ENCODE measurements at regions not wholly inside any gene's neighbourhood (a gene's known extent, or its start where the extent isn't known, plus 50 kb on each side); places are given as distances from the start of the nearest gene placed in this dataset.

DNA sequence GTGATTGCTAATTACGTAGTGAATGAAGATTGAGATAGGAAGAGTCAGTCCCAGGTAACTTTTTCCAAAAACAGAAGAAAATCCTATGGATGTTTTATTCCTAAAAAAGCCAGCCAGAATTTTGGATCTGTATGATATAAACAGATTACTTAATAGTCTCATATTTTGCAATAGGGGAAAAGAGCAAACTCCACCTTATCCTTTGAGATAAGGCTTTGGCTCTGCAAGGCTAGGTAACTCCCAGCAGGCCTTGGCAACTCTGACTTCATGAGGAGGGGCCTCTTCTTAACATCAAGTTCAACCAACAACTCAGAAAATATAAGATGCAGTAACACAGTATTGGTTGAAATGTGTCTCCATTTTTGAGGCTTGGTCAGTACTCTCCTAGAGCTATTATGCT is 98.7 kb upstream of the SLC4A4 start:
- Histone ChIP-seq H3K36me3 (no peaks in the 10 kb centered on the region), H3K27me3 (no peaks in the 10 kb centered on the region), H3K4me3 (no peak overlapping the region), H3K4me1 (peaks cover 10 to 33% (median 28%) of the 10 kb centered on the region in 4 donors), H3K9me3 (no peaks in the 10 kb centered on the region), H3K27ac (no peak overlapping the region)
- intact Hi-C loops (cut with DNase I; ENCODE audit: low total_unique reads): no loop called here
- 72 to 87% (median 80%) methylated on average over 1 of the region's 1 CpG for WGBS, 5 donors
- no peak for DNase-seq
- no peak for TF ChIP-seq EP300 (IDR thresholded peaks at IDR 0.05)
- TF ChIP-seq, protein P1, sequence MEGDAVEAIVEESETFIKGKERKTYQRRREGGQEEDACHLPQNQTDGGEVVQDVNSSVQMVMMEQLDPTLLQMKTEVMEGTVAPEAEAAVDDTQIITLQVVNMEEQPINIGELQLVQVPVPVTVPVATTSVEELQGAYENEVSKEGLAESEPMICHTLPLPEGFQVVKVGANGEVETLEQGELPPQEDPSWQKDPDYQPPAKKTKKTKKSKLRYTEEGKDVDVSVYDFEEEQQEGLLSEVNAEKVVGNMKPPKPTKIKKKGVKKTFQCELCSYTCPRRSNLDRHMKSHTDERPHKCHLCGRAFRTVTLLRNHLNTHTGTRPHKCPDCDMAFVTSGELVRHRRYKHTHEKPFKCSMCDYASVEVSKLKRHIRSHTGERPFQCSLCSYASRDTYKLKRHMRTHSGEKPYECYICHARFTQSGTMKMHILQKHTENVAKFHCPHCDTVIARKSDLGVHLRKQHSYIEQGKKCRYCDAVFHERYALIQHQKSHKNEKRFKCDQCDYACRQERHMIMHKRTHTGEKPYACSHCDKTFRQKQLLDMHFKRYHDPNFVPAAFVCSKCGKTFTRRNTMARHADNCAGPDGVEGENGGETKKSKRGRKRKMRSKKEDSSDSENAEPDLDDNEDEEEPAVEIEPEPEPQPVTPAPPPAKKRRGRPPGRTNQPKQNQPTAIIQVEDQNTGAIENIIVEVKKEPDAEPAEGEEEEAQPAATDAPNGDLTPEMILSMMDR (IDR thresholded peaks at IDR 0.05): no peak
- no peak for TF ChIP-seq POLR2AphosphoS5 (IDR thresholded peaks at IDR 0.05)
- no peak for TF ChIP-seq POLR2A (IDR thresholded peaks at IDR 0.05)

DNA sequence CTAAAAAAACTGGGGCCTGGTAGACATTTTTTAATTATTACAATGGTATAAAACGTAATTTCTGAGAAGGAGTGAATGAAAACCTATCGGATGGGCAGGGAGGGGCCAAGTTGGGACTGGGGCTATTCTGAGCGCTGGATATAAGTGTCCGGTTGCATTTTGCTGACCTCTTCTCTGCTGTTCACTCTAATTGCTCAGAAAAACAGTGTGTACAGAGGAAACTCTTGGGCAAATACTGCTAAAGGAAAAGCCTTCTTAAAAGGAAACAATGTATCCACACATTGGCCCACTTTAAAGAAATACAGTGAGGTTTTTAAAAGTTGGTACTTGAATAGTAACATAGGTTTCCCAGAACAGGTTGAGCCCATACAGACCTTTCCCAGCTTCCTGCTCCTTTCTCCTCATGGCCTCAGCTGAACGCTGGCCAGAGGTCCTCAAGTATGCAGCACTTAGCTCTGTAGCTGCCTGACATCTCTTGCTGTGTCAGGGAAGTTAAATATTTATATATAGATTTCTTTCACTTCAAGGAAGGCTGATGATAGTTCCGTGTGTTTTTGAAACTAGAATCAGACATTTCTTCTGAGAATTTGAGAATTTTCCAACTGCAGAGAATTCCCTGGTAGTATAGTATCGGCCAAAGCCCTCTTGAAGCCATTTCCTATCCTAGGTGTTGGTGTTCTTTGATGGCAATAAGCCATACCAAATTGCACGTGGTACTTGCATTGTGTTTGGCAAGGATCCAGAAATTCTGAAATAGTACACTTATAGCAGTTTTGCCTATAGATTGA is 97.1 kb upstream of the SLC4A4 start:
- 17 to 35% (median 22%) methylated on average over 8 of the region's 8 CpGs for WGBS, 5 donors
- Histone ChIP-seq H3K36me3 (no peaks in the 10 kb centered on the region), H3K27me3 (no peaks in the 10 kb centered on the region), H3K4me1 (peaks cover 10 to 33% (median 23%) of the 10 kb centered on the region in 4 donors), H3K9me3 (no peaks in the 10 kb centered on the region), H3K4me3 (no peak overlapping the region), H3K27ac (peak overlapping the region; percentile 42 to 76 (median 61))
- TF ChIP-seq, protein P1 (IDR thresholded peaks at IDR 0.05): no peak
- TF ChIP-seq POLR2AphosphoS5 (IDR thresholded peaks at IDR 0.05): peak in 2 of 3 donors; percentile 2 to 42
- intact Hi-C loops (cut with DNase I; ENCODE audit: low total_unique reads): no loop called here
- DNase-seq: peak; percentile 70 to 72

DNA sequence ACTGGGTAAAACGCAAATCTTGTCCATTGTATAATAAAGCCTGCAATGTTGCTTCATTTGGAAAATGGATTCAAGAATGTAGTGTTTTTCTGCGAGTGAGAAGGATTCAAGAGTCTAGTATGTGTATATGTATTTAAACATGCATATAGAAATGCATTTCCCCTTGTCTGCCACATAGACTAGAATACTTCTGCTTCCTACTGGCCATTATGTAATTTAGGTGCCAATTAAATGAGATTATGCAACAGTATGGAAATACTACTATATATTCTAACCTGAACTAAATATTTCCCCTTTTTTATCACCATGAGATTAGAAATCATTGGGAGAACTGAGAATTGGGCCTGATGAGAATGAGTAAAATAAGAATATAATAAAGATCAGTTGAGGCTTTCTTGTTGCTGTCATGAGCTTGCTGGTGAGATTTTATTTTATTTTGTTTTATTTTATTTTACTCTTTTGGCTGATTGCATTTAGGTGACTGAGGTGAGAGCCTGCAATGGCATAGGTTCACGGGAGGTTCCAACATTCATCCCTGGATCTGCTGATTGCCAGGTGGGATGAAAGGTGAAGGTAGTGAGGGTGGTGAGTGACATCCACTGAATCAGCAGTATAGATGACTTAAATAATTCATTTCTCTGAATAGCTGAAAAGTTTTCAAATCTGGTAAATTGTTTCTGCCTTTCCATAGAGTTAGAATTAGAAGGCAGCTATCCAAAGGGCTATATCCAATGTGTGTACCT is 95.6 kb upstream of the SLC4A4 start:
- Histone ChIP-seq H3K27ac (no peak overlapping the region), H3K36me3 (no peaks in the 10 kb centered on the region), H3K4me1 (peaks cover 10 to 33% (median 23%) of the 10 kb centered on the region in 4 donors), H3K4me3 (no peak overlapping the region), H3K27me3 (no peaks in the 10 kb centered on the region), H3K9me3 (no peaks in the 10 kb centered on the region)
- WGBS, 5 donors: 92 to 96% (median 95%) methylated on average over 3 of the region's 3 CpGs
- intact Hi-C loops (cut with DNase I; ENCODE audit: low total_unique reads): no loop called here
- no peak for TF ChIP-seq POLR2AphosphoS5 (IDR thresholded peaks at IDR 0.05)
- DNase-seq: no peak

DNA sequence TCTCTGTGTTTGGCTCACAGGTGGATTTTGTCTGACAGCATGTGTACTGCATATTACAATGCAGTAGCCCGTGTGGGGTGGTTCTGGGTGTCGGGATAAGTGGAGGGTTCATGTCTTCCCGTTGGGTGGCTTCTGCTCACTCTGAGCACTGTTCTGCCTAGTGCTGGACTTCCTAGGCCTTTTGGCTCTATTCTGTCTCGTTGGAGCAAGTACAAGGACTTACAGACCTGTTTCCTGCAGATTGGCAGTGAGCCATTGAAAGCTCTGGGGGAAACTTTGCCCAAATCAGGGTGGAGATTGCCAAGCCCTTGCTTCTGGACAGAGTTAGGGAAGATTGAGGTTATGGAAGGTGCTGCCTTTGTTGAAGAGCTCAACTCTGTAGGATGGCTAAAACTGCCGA is 91.1 kb upstream of the SLC4A4 start:
- Histone ChIP-seq H3K36me3 (no peaks in the 10 kb centered on the region), H3K27me3 (no peaks in the 10 kb centered on the region), H3K9me3 (no peaks in the 10 kb centered on the region), H3K27ac (peak overlapping the region in 1 of 5 donors; percentile 43), H3K4me1 (no peaks in the 10 kb centered on the region), H3K4me3 (no peak overlapping the region)
- no peak for DNase-seq
- intact Hi-C loops (cut with DNase I; ENCODE audit: low total_unique reads): no loop called here
- 49 to 72% (median 57%) methylated on average over 5 of the region's 5 CpGs for WGBS, 5 donors
- no peak for TF ChIP-seq POLR2A (IDR thresholded peaks at IDR 0.05)
- TF ChIP-seq, protein P1 (IDR thresholded peaks at IDR 0.05): no peak
- TF ChIP-seq POLR2AphosphoS5 (IDR thresholded peaks at IDR 0.05): no peak
- TF ChIP-seq EP300 (IDR thresholded peaks at IDR 0.05): no peak
